ENCODE measurements at regions not wholly inside any gene's neighbourhood (a gene's known extent, or its start where the extent isn't known, plus 50 kb on each side); places are given as distances from the start of the nearest gene placed in this dataset.

DNA sequence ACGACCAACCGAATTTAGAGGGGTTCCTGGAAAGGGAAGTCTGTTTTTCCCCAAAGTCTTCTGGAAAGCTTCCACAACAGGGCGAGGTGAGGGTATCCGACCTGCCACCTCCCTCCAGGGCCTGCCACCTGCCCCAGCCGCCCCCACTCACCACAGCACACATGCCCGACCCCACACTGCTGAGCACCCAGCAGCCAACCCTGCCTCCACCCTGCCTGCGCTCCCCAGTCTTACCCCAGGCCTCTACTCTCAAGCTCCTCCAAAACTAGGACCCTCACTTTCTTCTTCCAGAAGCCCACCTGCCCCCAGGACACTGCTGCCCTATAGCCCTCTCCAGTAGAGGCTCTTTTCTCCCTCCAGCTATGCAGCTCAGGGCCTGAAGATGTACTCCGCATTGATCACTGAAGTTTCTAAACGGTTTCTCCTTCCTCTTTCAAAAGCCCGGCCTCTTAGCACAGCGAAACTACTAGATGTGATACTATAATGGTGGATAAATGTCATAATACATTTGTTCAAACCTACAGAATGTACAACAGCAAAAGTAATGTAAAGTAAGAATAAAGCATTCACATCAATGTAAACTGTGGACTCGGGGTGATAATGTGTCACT lies 128.8 kb upstream of the SLC1A4 start (continued):
- no peak for TF ChIP-seq LCORL (IDR thresholded peaks at IDR 0.05)
- no peak for TF ChIP-seq LCORL (CRISPR knock-in tag; IDR thresholded peaks at IDR 0.05)
- TF ChIP-seq, protein P1, sequence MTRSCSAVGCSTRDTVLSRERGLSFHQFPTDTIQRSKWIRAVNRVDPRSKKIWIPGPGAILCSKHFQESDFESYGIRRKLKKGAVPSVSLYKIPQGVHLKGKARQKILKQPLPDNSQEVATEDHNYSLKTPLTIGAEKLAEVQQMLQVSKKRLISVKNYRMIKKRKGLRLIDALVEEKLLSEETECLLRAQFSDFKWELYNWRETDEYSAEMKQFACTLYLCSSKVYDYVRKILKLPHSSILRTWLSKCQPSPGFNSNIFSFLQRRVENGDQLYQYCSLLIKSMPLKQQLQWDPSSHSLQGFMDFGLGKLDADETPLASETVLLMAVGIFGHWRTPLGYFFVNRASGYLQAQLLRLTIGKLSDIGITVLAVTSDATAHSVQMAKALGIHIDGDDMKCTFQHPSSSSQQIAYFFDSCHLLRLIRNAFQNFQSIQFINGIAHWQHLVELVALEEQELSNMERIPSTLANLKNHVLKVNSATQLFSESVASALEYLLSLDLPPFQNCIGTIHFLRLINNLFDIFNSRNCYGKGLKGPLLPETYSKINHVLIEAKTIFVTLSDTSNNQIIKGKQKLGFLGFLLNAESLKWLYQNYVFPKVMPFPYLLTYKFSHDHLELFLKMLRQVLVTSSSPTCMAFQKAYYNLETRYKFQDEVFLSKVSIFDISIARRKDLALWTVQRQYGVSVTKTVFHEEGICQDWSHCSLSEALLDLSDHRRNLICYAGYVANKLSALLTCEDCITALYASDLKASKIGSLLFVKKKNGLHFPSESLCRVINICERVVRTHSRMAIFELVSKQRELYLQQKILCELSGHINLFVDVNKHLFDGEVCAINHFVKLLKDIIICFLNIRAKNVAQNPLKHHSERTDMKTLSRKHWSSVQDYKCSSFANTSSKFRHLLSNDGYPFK (CRISPR knock-in tag; IDR thresholded peaks at IDR 0.05; ENCODE audit: borderline replicate concordance): no peak
- no peak for TF ChIP-seq BCL3 (CRISPR knock-in tag; IDR thresholded peaks at IDR 0.05)
- no peak for TF ChIP-seq ZNF501 (CRISPR knock-in tag; IDR thresholded peaks at IDR 0.05)

DNA sequence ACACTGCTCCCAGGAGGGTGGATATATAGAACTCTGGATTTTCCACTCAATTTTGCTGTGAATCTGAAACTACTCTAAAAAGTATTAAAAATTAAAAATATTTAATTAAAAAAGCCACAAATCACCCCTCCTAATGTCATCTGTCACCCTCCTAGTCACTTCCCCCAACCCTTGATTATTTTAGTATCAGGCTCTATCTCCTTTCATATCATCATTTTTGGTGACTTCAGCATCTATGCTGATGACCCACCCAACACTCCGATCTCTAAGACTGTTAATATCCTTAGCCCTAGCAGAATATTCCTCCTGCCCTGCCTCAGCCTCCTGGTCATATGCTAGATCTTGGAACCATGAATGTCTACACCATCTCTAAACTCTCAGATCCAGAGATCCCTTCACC lies 128.3 kb upstream of the SLC1A4 start:
- CTCF ChIA-PET (ENCODE audit: low intra/inter-chr PET ratio, low total read pairs): no interaction called here

More for the DNA sequence above, 128.3 kb upstream of the SLC1A4 start:
- FAIRE-seq (no peak), DNase-seq (ENCODE audit: low spot score) (no peak), ATAC-seq (no peak)
- no peaks in the 10 kb centered on the region for H4K20me1 ChIP-seq (ENCODE audit: insufficient read depth, low read length)
- whole genome bisulfite sequencing (ENCODE audit: low lambda C conversion rate): 95% methylated on average over 1 of the region's 1 CpG
- POLR2A ChIA-PET: interaction anchor here (1.1 kb wide), 1 partner anchor 207 kb away, joined by 4 read pairs; the partner anchor contains the start of gene SERTAD2
- no TSS peak for BruUV-seq (replicated peaks)
- in situ Hi-C loops (cut with HindIII; ENCODE audit: extremely low pct_ligation_motif_present, low pct_unique_long_range_greater_than_20kb) (loop anchor here (5.0 kb wide), 2 partner anchors 214 to 259 kb away; no protein-coding TSS in a partner anchor), intact Hi-C loops (cut with micrococcal nuclease; ENCODE audit: unreplicated experiment) (loop anchor here (5.0 kb wide), 1 partner anchor 109 kb away; no protein-coding TSS in a partner anchor)
- H2AFZ ChIP-seq (ENCODE audit: low read length): no peak overlapping the region
- no peaks in the 10 kb centered on the region for H3K36me3 ChIP-seq (replicated peaks in 1 of 2; ENCODE audit: control insufficient read depth in 1 of 2, insufficient read depth in 2 of 2, low read length in 2 of 2)
- TF ChIP-seq ZNF317 (CRISPR knock-in tag; IDR thresholded peaks at IDR 0.05): no peak
- TF ChIP-seq PRMT3 (CRISPR knock-in tag; IDR thresholded peaks at IDR 0.05; ENCODE audit: borderline replicate concordance, low read depth): no peak
- no peak for TF ChIP-seq IKZF4 (CRISPR knock-in tag; IDR thresholded peaks at IDR 0.05; ENCODE audit: borderline replicate concordance, low read depth, not compliant biosample characterization)
- no peak for TF ChIP-seq NFYC (CRISPR knock-in tag; IDR thresholded peaks at IDR 0.05)
- H3K9me3 ChIP-seq (ENCODE audit: low read length): no peaks in the 10 kb centered on the region
- peaks cover 3 to 60% of the 10 kb centered on the region in 2 experiments for H3K27me3 ChIP-seq (ENCODE audit: control insufficient read depth in 1 of 2, insufficient read depth in 2 of 2, low read length in 2 of 2)
- no peak overlapping the region for H3K4me3 ChIP-seq (replicated peaks in 1 of 3; ENCODE audit: insufficient read depth in 1 of 3, low read depth in 2 of 3, low read length in 3 of 3)
- H3K4me2 ChIP-seq (ENCODE audit: low read depth, low read length): no peak overlapping the region
- no peak overlapping the region for H3K27ac ChIP-seq (ENCODE audit: extremely low read length, insufficient read depth, low read length)
- peaks cover 53% of the 10 kb centered on the region for H3K4me1 ChIP-seq (ENCODE audit: insufficient read depth, low read length)
- no peak overlapping the region for H3K9ac ChIP-seq (ENCODE audit: insufficient read depth, low read depth, low read length)
- no peaks in the 10 kb centered on the region for H3K79me2 ChIP-seq (ENCODE audit: insufficient read depth, low read length)

Data from HepG2 (cell line).